BLaER1 treated with 17β-estradiol and CSF1 and Interleukin-3, amounts not matched to agents 10 nM and 100 nM (cell line): ENCODE measurements at regions not wholly inside any gene's neighbourhood (a gene's known extent, or its start where the extent isn't known, plus 50 kb on each side); places are given as distances from the start of the nearest gene placed in this dataset.

Experiments
- H3K27ac ChIP-seq, 11 experiments: shearing (Covaris generic); formaldehyde crosslinking; 2 replicates each; pipeline ENCODE4 v1.8.1; 2022
- H3K27me3 ChIP-seq, 11 experiments: shearing (Covaris generic); formaldehyde crosslinking; 2 replicates each; pipeline ENCODE4 v1.8.1; 2022
- H3K36me3 ChIP-seq, 11 experiments: shearing (Covaris generic); formaldehyde crosslinking; 2 replicates each; pipeline ENCODE4 v1.8.1; 2022
- H3K4me1 ChIP-seq, 10 experiments: shearing (Covaris generic); formaldehyde crosslinking; 2 replicates each; pipeline ENCODE4 v1.8.1; 2022
- H3K4me2 ChIP-seq, 11 experiments: shearing (Covaris generic); formaldehyde crosslinking; 2 replicates each; pipeline ENCODE4 v1.8.1; 2022
- H3K4me3 ChIP-seq, 10 experiments: shearing (Covaris generic); formaldehyde crosslinking; 2 replicates each; pipeline ENCODE4 v1.8.1; 2022
- H3K9ac ChIP-seq, 11 experiments: shearing (Covaris generic); formaldehyde crosslinking; 2 replicates each; pipeline ENCODE4 v1.8.1; 2022
- H3K9me3 ChIP-seq, 11 experiments: shearing (Covaris generic); formaldehyde crosslinking; replicated peaks in 1 of 11; 2 replicates each; pipeline ENCODE4 v1.8.1; 2022
- H4K20me1 ChIP-seq, 11 experiments: shearing (Covaris generic); formaldehyde crosslinking; 2 replicates each; pipeline ENCODE4 v1.8.1; 2022
- Cebpa-rat ChIP-seq, 11 experiments: shearing (Covaris generic); IDR thresholded peaks; 2 replicates each; pipeline ENCODE4 v1.8.1; 2022

GRCh38 chr20:39944861-39945260 is 744.2 kb downstream of the MAFB start:
- no peak overlapping the region for H3K4me3 ChIP-seq
- no peak overlapping the region for H3K4me2 ChIP-seq
- no peaks in the 10 kb centered on the region for H3K27me3 ChIP-seq
- H3K4me1 ChIP-seq: peaks cover 0 to 26% (median 0%) of the 10 kb centered on the region in 10 experiments; a peak in 5 of 20 replicates
- no peak overlapping the region for H3K9ac ChIP-seq
- no peaks in the 10 kb centered on the region for H3K36me3 ChIP-seq
- H4K20me1 ChIP-seq: no peaks in the 10 kb centered on the region
- TF ChIP-seq Cebpa-rat (IDR thresholded peaks at IDR 0.05): no peak
- no peaks in the 10 kb centered on the region for H3K9me3 ChIP-seq
- no peak overlapping the region for H3K27ac ChIP-seq

- H3K9ac ChIP-seq: no peak overlapping the region
- H3K4me1 ChIP-seq: peaks cover 0 to 35% (median 0%) of the 10 kb centered on the region in 10 experiments; a peak in 5 of 20 replicates
- no peak overlapping the region for H3K27ac ChIP-seq
- TF ChIP-seq Cebpa-rat (IDR thresholded peaks at IDR 0.05): no peak
- peak overlapping the region in 1 of 11 experiments; percentile 72; a peak in 1 of 22 replicates for H3K4me2 ChIP-seq
- H3K4me3 ChIP-seq: no peak overlapping the region
- no peaks in the 10 kb centered on the region for H3K27me3 ChIP-seq
- H3K36me3 ChIP-seq: no peaks in the 10 kb centered on the region
- no peaks in the 10 kb centered on the region for H4K20me1 ChIP-seq
- H3K9me3 ChIP-seq: no peaks in the 10 kb centered on the region
Observed at GRCh38 chr20:39943336-39943735, 745.7 kb downstream of the MAFB start.

GRCh38 chr20:39941245-39941644 is 747.8 kb downstream of the MAFB start:
- peak overlapping the region in 2 of 11 experiments; percentile 43 to 60; a peak in 4 of 22 replicates for H3K4me2 ChIP-seq
- no peaks in the 10 kb centered on the region for H3K36me3 ChIP-seq
- H3K9me3 ChIP-seq: no peaks in the 10 kb centered on the region
- H3K27ac ChIP-seq: no peak overlapping the region
- no peaks in the 10 kb centered on the region for H3K27me3 ChIP-seq
- H4K20me1 ChIP-seq: no peaks in the 10 kb centered on the region
- no peak overlapping the region for H3K4me3 ChIP-seq
- no peak for TF ChIP-seq Cebpa-rat (IDR thresholded peaks at IDR 0.05)
- H3K9ac ChIP-seq: no peak overlapping the region
- H3K4me1 ChIP-seq: peaks cover 0 to 35% (median 0%) of the 10 kb centered on the region in 10 experiments; a peak in 5 of 20 replicates

GRCh38 chr20:39939241-39939865 is 749.7 kb downstream of the MAFB start:
- Histone ChIP-seq H3K9me3 (peaks cover 0 to under 1% (median 0%) of the 10 kb centered on the region in 11 experiments; a peak in 1 of 22 replicates), H3K4me2 (peak overlapping the region in 1 of 11 experiments; percentile 38; a peak in 2 of 22 replicates), H3K4me1 (peaks cover 0 to 35% (median 0%) of the 10 kb centered on the region in 10 experiments; a peak in 5 of 20 replicates), H3K36me3 (no peaks in the 10 kb centered on the region), H3K27me3 (no peaks in the 10 kb centered on the region), H4K20me1 (no peaks in the 10 kb centered on the region), H3K4me3 (no peak overlapping the region), H3K27ac (no peak overlapping the region), H3K9ac (no peak overlapping the region)
- TF ChIP-seq Cebpa-rat (IDR thresholded peaks at IDR 0.05): no peak

- H3K4me3 ChIP-seq: no peak overlapping the region
- no peak overlapping the region for H3K9ac ChIP-seq
- no peak for TF ChIP-seq Cebpa-rat (IDR thresholded peaks at IDR 0.05)
- H3K4me2 ChIP-seq: no peak overlapping the region
- peaks cover 0 to 16% (median 0%) of the 10 kb centered on the region in 11 experiments; a peak in 5 of 22 replicates for H3K9me3 ChIP-seq
- no peaks in the 10 kb centered on the region for H3K36me3 ChIP-seq
- peaks cover 0 to 19% (median 0%) of the 10 kb centered on the region in 10 experiments; a peak in 5 of 20 replicates for H3K4me1 ChIP-seq
- H3K27ac ChIP-seq: no peak overlapping the region
- H4K20me1 ChIP-seq: no peaks in the 10 kb centered on the region
- no peaks in the 10 kb centered on the region; a peak in 1 of 22 replicates for H3K27me3 ChIP-seq
Observed at GRCh38 chr20:39936401-39936800, 752.6 kb downstream of the MAFB start.

GRCh38 chr20:39935901-39936300 is 753.1 kb downstream of the MAFB start:
- no peak for TF ChIP-seq Cebpa-rat (IDR thresholded peaks at IDR 0.05)
- Histone ChIP-seq H3K27me3 (no peaks in the 10 kb centered on the region; a peak in 1 of 22 replicates), H3K9me3 (peaks cover 0 to 19% (median 0%) of the 10 kb centered on the region in 11 experiments; a peak in 5 of 22 replicates), H3K36me3 (no peaks in the 10 kb centered on the region), H3K4me2 (no peak overlapping the region), H4K20me1 (no peaks in the 10 kb centered on the region), H3K4me1 (peaks cover 0 to 14% (median 0%) of the 10 kb centered on the region in 10 experiments; a peak in 4 of 20 replicates), H3K4me3 (no peak overlapping the region), H3K27ac (no peak overlapping the region), H3K9ac (no peak overlapping the region)

- no peak overlapping the region for H3K4me3 ChIP-seq
- H3K4me1 ChIP-seq: peaks cover 0 to 2% (median 0%) of the 10 kb centered on the region in 10 experiments; a peak in 2 of 20 replicates
- no peaks in the 10 kb centered on the region for H3K36me3 ChIP-seq
- no peaks in the 10 kb centered on the region for H3K27me3 ChIP-seq
- 0 out of 22 replicates have a peak overlapping the region, but pooled peaks of 1 of the 11 experiments have one; percentile 1 for H3K4me2 ChIP-seq
- H3K9ac ChIP-seq: no peak overlapping the region
- no peaks in the 10 kb centered on the region for H3K9me3 ChIP-seq
- no peak overlapping the region for H3K27ac ChIP-seq
- TF ChIP-seq Cebpa-rat (IDR thresholded peaks at IDR 0.05): no peak
- H4K20me1 ChIP-seq: no peaks in the 10 kb centered on the region
Observed at GRCh38 chr20:39916236-39916765, 772.7 kb downstream of the MAFB start.

- Histone ChIP-seq H3K4me3 (no peak overlapping the region), H3K4me2 (no peak overlapping the region), H3K27ac (no peak overlapping the region), H3K27me3 (no peaks in the 10 kb centered on the region), H3K36me3 (no peaks in the 10 kb centered on the region), H3K9me3 (no peaks in the 10 kb centered on the region), H3K9ac (no peak overlapping the region), H3K4me1 (peaks cover 0 to 31% (median 11%) of the 10 kb centered on the region in 10 experiments; a peak in 10 of 20 replicates), H4K20me1 (no peaks in the 10 kb centered on the region)
- TF ChIP-seq Cebpa-rat (IDR thresholded peaks at IDR 0.05): no peak
Observed at GRCh38 chr20:39913274-39913673, 775.8 kb downstream of the MAFB start.

- H3K9me3 ChIP-seq: no peaks in the 10 kb centered on the region
- no peaks in the 10 kb centered on the region for H3K27me3 ChIP-seq
- H3K36me3 ChIP-seq: no peaks in the 10 kb centered on the region
- no peak overlapping the region for H3K9ac ChIP-seq
- peak overlapping the region in 2 of 11 experiments; percentile 67 to 80; a peak in 2 of 22 replicates for H3K4me2 ChIP-seq
- H4K20me1 ChIP-seq: no peaks in the 10 kb centered on the region
- peaks cover 0 to 44% (median 11%) of the 10 kb centered on the region in 10 experiments; a peak in 10 of 20 replicates for H3K4me1 ChIP-seq
- H3K4me3 ChIP-seq: no peak overlapping the region
- no peak overlapping the region for H3K27ac ChIP-seq
- no peak for TF ChIP-seq Cebpa-rat (IDR thresholded peaks at IDR 0.05)
Observed at GRCh38 chr20:39911497-39911896, 777.5 kb downstream of the MAFB start.
